Astrocyte of the spinal cord (primary cell): ENCODE measurements at regions not wholly inside any gene's neighbourhood (a gene's known extent, or its start where the extent isn't known, plus 50 kb on each side); places are given as distances from the start of the nearest gene placed in this dataset.
"Not testable (repeated sequence)": the region's sequence is repeated elsewhere in the genome, so short reads cannot be mapped to it uniquely, and the experiment has no call there.

Source experiments
- DNase-seq: peaks from one replicate; pipeline ENCODE4 v3.0.0; 2011; ENCODE audit warnings: low read depth, low spot score
- H3K4me3 ChIP-seq: 2 replicates; pipeline ENCODE4 v1.5.1; 2011; ENCODE audit warnings: low read depth, mild to moderate bottlenecking, low read length, moderate library complexity
- in situ Hi-C: cut with HindIII; loops from 2 replicates; pipeline ENCODE4 v1.10.0; 2017; ENCODE audit warnings: low sequenced_read_pairs
- TF ChIP-seq, protein P1 (sequence below): IDR thresholded peaks from 2 replicates; pipeline ENCODE4 v1.5.1; 2012; ENCODE audit warnings: low read depth, mild to moderate bottlenecking, low read length, inconsistent platforms

DNA sequence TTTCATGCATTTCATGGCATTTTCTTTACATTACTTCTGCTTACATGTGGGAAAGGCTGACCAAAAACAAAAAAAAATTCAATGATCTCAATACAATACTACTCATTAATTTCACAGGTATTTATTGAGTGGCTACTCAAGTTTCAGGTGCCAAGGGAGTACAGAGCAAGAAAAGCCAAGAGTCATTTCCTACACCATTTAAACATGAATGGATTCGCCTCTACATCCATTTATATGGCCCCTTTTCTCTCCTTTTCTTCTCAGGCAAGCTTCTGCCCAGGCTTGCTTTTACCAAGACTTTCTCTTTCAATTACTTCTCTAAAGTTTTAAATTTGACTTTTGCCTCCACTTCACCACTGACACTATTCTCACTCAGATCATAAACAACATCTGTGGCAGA is 1603.1 kb upstream of the CELF4 start:
- no peak overlapping the region for H3K4me3 ChIP-seq
- TF ChIP-seq, protein P1, sequence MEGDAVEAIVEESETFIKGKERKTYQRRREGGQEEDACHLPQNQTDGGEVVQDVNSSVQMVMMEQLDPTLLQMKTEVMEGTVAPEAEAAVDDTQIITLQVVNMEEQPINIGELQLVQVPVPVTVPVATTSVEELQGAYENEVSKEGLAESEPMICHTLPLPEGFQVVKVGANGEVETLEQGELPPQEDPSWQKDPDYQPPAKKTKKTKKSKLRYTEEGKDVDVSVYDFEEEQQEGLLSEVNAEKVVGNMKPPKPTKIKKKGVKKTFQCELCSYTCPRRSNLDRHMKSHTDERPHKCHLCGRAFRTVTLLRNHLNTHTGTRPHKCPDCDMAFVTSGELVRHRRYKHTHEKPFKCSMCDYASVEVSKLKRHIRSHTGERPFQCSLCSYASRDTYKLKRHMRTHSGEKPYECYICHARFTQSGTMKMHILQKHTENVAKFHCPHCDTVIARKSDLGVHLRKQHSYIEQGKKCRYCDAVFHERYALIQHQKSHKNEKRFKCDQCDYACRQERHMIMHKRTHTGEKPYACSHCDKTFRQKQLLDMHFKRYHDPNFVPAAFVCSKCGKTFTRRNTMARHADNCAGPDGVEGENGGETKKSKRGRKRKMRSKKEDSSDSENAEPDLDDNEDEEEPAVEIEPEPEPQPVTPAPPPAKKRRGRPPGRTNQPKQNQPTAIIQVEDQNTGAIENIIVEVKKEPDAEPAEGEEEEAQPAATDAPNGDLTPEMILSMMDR, result no peak
- in situ Hi-C loops, result no loop called here
- no peak for DNase-seq

DNA sequence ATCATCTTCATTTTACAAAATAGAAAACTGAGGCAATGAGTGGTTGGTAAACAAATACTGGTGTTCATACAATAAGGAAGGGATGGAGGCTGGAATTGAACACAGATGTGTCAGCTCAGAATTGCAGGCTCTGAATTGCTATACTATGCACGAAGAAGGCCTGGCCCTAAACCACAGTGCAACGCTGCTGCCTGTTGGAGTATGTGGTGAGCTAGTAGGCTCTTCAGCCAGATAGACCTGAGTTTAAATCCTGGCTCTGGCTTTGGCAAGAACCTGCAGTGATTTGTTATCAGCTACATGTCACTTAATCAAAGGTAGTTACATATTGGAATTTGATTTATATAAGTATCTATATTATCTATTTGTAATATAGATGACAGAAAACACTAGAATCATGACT is 1602.4 kb upstream of the CELF4 start:
- TF ChIP-seq, protein P1, result no peak
- DNase-seq, result no peak
- H3K4me3 ChIP-seq, result no peak overlapping the region
- in situ Hi-C loops, result no loop called here

DNA sequence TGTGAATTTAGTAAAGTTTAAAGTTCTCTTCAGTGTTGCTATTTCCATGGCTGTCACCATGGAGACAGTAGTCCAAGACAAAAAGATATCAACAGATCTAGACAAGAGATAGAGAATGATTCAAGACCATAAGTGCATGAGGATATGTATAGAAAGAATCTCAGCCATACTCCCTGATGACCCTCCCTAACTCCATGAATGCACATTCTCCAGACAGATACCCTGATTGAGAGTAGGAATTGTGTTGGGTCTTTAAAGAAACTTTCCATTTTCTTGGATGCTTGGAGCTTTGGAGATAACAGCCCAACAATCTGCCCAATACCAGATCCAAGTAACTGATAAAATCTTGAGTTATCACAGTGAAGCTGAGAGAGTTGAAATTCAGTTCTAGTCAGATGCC is 1601.2 kb upstream of the CELF4 start:
- no peak overlapping the region for H3K4me3 ChIP-seq
- in situ Hi-C loops, result no loop called here
- TF ChIP-seq, protein P1, result no peak
- no peak for DNase-seq

DNA sequence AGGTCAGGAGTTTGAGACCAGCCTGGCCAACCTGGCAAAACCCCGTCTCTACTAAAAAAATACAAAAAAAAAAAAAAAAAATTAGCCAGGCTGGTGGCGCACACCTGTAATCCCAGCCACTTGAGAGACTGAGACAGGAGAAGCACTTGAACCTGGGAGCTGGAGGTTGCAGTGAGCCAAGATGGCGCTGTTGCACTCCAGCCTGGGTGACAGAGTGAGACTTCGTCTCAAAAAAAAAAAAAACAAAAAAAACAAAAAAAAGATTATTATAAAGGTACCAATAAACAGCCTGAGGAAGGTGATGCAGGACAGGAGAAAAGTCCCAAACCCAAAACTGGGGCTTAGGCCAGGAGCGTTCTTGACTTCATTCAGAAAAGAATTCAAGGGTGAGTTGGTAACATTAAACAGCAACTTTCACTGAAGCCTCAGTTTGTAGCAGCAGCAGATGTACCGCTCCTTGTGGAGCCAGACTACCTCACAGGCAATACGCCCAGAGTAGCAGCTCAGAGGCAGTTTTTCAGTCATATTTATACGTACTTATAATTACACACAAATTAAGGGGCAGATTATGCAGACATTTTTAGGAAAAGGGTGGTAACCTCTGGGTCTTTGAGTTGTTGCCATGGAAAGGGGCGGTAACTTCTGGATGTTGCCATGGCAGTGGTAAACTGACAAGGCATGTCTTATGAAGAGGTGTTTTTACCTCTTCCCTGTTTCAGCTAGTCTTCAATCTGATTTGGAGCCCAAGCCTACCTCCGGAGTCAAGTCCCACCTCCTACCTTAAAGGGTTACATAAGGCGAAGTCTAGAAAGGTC is 1596.6 kb upstream of the CELF4 start:
- in situ Hi-C loops, result no loop called here
- TF ChIP-seq, protein P1, result peak; percentile 6
- DNase-seq, result no peak
- H3K4me3 ChIP-seq, result no peak overlapping the region

DNA sequence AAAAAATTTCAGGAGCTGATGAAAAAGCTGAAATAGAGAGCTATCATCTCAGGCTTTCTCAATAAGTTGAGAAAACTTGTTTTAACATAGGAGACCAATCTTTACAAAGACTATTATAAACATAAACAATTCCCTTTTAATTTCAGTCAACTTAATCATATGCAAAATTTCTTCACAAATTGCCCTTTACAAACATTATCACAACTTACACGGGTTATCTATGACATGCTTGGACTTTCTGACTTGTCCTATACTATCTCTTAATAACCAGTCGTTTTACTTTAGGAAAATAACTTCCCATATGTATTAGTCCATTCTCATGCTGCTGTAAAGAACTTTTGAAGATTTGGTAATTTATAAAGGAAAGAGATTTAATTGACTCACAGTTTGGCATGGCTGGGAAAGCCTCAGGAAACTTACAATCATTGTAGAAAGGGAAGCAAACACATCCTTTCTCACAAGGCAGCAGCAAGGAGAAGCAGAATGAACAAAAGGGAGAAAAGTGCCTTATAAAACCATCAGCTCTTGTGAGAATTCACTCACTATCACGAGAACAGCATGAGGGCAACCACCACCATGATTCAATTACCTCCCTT is 1583.7 kb upstream of the CELF4 start:
- in situ Hi-C loops, result no loop called here
- TF ChIP-seq, protein P1, result no peak
- H3K4me3 ChIP-seq, result no peak overlapping the region
- DNase-seq, result peak; percentile 11

DNA sequence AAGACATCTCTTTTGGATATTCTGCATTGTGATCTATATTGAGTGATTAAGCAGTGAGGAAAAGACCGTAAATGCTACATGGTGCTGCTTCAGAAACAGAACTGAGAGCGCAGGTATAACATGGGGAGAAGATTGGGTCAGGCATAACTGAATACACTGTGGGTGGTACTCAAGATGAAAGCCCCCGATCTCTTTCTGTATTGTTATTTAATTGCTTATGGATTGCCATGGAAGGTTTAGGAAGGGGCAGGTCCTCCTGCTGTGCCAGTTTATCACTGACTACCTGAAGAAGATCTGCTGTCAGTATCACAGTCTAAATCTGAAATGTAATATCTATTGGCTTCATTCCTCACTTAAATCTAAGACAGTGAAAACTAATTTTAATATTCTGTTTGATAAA is 1568.7 kb upstream of the CELF4 start:
- no peak overlapping the region for H3K4me3 ChIP-seq
- in situ Hi-C loops, result no loop called here
- no peak for DNase-seq
- TF ChIP-seq, protein P1, result no peak

DNA sequence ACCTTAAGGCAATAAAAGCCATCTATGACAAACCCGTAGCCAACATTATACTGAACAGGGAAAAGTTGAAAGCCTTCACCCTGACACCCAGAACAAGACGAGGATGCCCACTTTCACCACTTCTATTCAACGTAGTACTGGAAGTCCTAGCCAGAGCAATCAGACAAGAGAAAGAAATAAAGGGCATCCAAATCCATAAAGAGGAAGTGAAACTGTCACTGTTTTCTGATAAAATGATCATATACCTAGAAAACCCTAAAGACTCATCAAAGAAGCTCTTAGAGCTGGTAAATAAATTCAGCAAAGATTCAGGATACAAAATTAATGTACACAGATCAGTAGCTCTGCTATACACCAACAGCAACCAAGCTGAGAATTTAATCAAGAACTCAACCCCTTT is 1561.9 kb upstream of the CELF4 start:
- DNase-seq, H3K4me3 ChIP-seq, in situ Hi-C loops: not testable (repeated sequence)
